ENCODE measurements at regions not wholly inside any gene's neighbourhood (a gene's known extent, or its start where the extent isn't known, plus 50 kb on each side); places are given as distances from the start of the nearest gene placed in this dataset.
"Not testable (repeated sequence)": the region's sequence is repeated elsewhere in the genome, so short reads cannot be mapped to it uniquely, and the experiment has no call there.

GRCh38 chr13:86255820-86256219, 456.6 kb upstream of the SLITRK6 start:
- TF ChIP-seq POLR2A (IDR thresholded peaks at IDR 0.05; ENCODE audit: low read depth, low read length); TAF1 (IDR thresholded peaks at IDR 0.05; ENCODE audit: borderline replicate concordance, low read depth, low read length): not testable (repeated sequence)
